Stimulated activated CD4-positive, alpha-beta T cell treated with anti-CD3 and anti-CD28 coated beads, Interleukin-15, amount 100 ng/mL, for 24 hours (primary cell): ENCODE measurements at regions not wholly inside any gene's neighbourhood (a gene's known extent, or its start where the extent isn't known, plus 50 kb on each side); places are given as distances from the start of the nearest gene placed in this dataset.
"Not testable (repeated sequence)": the region's sequence is repeated elsewhere in the genome, so short reads cannot be mapped to it uniquely, and the experiment has no call there.

Experiments used
- DNase-seq: peaks from one replicate; pipeline ENCODE4 v3.0.0-alpha.2; 2020

- no peak for DNase-seq
Observed at GRCh38 chr1:112105557-112105956, 116.1 kb upstream of the KCND3 start.

GRCh38 chr1:112110031-112110430, 120.6 kb upstream of the KCND3 start:
- DNase-seq = no peak

GRCh38 chr1:112111734-112112133, 122.3 kb upstream of the KCND3 start:
- no peak for DNase-seq

GRCh38 chr1:112114540-112114939, 125.1 kb upstream of the KCND3 start:
- peak; percentile 6 for DNase-seq

- DNase-seq = no peak
Observed at GRCh38 chr1:112126598-112126997, 137.1 kb upstream of the KCND3 start.

GRCh38 chr1:112127606-112128005, 138.1 kb upstream of the KCND3 start:
- not testable (repeated sequence) for DNase-seq

GRCh38 chr1:112133487-112133886, 144.0 kb upstream of the KCND3 start:
- DNase-seq = no peak

GRCh38 chr1:112140743-112141142, 151.3 kb upstream of the KCND3 start:
- no peak for DNase-seq

- DNase-seq = no peak
Observed at GRCh38 chr1:112141301-112141700, 151.8 kb upstream of the KCND3 start.

- DNase-seq = no peak
Observed at GRCh38 chr1:112141923-112142322, 152.5 kb upstream of the KCND3 start.

GRCh38 chr1:112143871-112144441, 154.5 kb upstream of the KCND3 start:
- DNase-seq = no peak

- DNase-seq = no peak
Observed at GRCh38 chr1:112144733-112145426, 155.4 kb upstream of the KCND3 start.

GRCh38 chr1:112146201-112146715, 156.8 kb upstream of the KCND3 start:
- no peak for DNase-seq

GRCh38 chr1:112160214-112160613, 170.7 kb upstream of the KCND3 start:
- DNase-seq = not testable (repeated sequence)

- DNase-seq = no peak
Observed at GRCh38 chr1:112165375-112165774, 175.9 kb upstream of the KCND3 start.

- no peak for DNase-seq
Observed at GRCh38 chr1:112169517-112169916, 180.0 kb upstream of the KCND3 start.

GRCh38 chr1:112172294-112172882, 182.9 kb upstream of the KCND3 start:
- DNase-seq = peak; percentile 6

GRCh38 chr1:112177314-112177713, 187.8 kb upstream of the KCND3 start:
- DNase-seq = no peak

- DNase-seq = no peak
Observed at GRCh38 chr1:112188611-112189010, 199.1 kb upstream of the KCND3 start.

GRCh38 chr1:112196008-112196588, 199.9 kb upstream of the CTTNBP2NL start:
- DNase-seq = no peak

GRCh38 chr1:112196731-112197130, 199.3 kb upstream of the CTTNBP2NL start:
- DNase-seq = no peak

GRCh38 chr1:112209493-112209892, 186.5 kb upstream of the CTTNBP2NL start:
- DNase-seq = no peak

GRCh38 chr1:112219267-112219666, 176.7 kb upstream of the CTTNBP2NL start:
- no peak for DNase-seq

- DNase-seq = no peak
Observed at GRCh38 chr1:112230232-112230631, 165.8 kb upstream of the CTTNBP2NL start.
